ENCODE measurements at regions not wholly inside any gene's neighbourhood (a gene's known extent, or its start where the extent isn't known, plus 50 kb on each side); places are given as distances from the start of the nearest gene placed in this dataset.

DNA sequence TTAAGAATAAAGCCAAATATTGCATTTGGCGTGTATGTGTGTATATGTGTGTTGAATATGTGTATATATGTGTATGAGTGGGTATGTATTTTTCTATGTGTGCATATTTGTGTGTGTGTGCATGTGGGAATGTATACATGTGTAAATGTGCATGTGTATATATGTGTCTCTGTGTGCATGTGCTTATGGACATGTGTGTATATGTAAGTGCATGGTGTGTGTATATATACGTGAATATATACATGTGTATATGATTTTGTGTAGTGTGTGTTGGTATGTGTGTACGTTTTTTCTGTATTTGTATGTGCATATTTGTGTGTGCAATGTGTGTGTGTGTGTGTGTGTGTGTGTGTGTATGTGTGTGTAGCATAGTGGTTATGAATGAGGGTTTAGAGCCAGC lies 1021.0 kb downstream of the AACS start:
- H3K36me3 ChIP-seq (ENCODE audit: control insufficient read depth in 2 of 2, insufficient read depth in 2 of 2, low read length in 2 of 2): no peaks in the 10 kb centered on the region
- H3K9ac ChIP-seq (ENCODE audit: low read depth in 1 of 2, low read length in 2 of 2): no peak overlapping the region
- no peaks in the 10 kb centered on the region for H3K27me3 ChIP-seq (ENCODE audit: control insufficient read depth in 2 of 2, insufficient read depth in 2 of 2, low read length in 2 of 2)
- H3K9me3 ChIP-seq (ENCODE audit: control insufficient read depth in 2 of 2, low read length in 2 of 2): no peaks in the 10 kb centered on the region
- H3K27ac ChIP-seq (ENCODE audit: low read depth in 2 of 2, low read length in 2 of 2): no peak overlapping the region
- no peaks in the 10 kb centered on the region for H3K4me1 ChIP-seq (ENCODE audit: control insufficient read depth in 2 of 2, insufficient read depth in 2 of 2, low read length in 2 of 2)
- no peak overlapping the region for H3K4me3 ChIP-seq (ENCODE audit: low read length in 2 of 2)

DNA sequence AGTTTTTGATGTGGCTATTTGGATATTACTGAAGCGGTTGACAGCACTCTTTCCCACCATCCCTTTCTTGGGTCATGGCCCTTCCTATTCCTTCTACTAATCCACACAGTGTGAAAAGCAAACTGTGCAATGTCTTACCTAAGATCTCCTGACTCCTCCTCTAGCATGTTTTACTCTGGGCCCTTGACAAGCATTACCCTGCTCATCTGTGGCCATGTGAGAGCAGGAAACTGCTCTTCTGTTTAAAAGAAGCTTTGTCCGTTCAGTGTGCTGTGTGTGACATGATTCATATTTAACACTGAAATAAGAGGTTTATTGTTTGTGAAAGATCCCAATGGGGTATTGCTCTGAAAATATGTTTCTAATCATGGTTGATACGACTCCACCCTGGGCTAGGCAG lies 1022.5 kb downstream of the AACS start:
- no peaks in the 10 kb centered on the region for H3K9me3 ChIP-seq (ENCODE audit: control insufficient read depth in 2 of 2, low read length in 2 of 2)
- no peak overlapping the region for H3K4me3 ChIP-seq (ENCODE audit: low read length in 2 of 2)
- H3K27me3 ChIP-seq (ENCODE audit: control insufficient read depth in 2 of 2, insufficient read depth in 2 of 2, low read length in 2 of 2): no peaks in the 10 kb centered on the region
- H3K27ac ChIP-seq (ENCODE audit: low read depth in 2 of 2, low read length in 2 of 2): no peak overlapping the region
- H3K9ac ChIP-seq (ENCODE audit: low read depth in 1 of 2, low read length in 2 of 2): no peak overlapping the region
- H3K36me3 ChIP-seq (ENCODE audit: control insufficient read depth in 2 of 2, insufficient read depth in 2 of 2, low read length in 2 of 2): no peaks in the 10 kb centered on the region
- H3K4me1 ChIP-seq (ENCODE audit: control insufficient read depth in 2 of 2, insufficient read depth in 2 of 2, low read length in 2 of 2): no peaks in the 10 kb centered on the region

DNA sequence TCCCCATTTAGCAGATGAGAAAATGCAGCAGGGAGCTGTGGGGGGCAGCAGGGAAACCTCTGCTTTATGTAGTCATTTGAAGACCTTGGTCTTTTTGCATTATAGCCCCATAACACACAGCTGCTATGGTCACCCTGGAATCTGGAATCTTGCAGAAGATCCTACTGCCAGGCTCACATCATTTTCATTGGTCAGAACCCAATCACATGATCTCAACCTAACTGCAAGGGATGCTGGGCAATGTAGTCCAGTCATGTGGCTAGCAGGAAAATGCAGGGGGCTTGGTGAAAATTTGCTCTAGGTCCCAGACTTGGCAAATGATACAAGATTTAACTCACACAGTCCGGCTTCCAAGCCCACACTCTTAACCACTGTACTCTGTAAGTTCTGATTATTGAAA lies 1028.7 kb downstream of the AACS start:
- Histone ChIP-seq H3K9me3 (ENCODE audit: control insufficient read depth in 2 of 2, low read length in 2 of 2) (peaks cover 0 to under 1% of the 10 kb centered on the region in 2 donors), H3K36me3 (ENCODE audit: control insufficient read depth in 2 of 2, insufficient read depth in 2 of 2, low read length in 2 of 2) (no peaks in the 10 kb centered on the region), H3K27ac (ENCODE audit: low read depth in 2 of 2, low read length in 2 of 2) (no peak overlapping the region), H3K9ac (ENCODE audit: low read depth in 1 of 2, low read length in 2 of 2) (no peak overlapping the region), H3K4me3 (ENCODE audit: low read length in 2 of 2) (no peak overlapping the region), H3K4me1 (ENCODE audit: control insufficient read depth in 2 of 2, insufficient read depth in 2 of 2, low read length in 2 of 2) (no peaks in the 10 kb centered on the region), H3K27me3 (ENCODE audit: control insufficient read depth in 2 of 2, insufficient read depth in 2 of 2, low read length in 2 of 2) (no peaks in the 10 kb centered on the region)

DNA sequence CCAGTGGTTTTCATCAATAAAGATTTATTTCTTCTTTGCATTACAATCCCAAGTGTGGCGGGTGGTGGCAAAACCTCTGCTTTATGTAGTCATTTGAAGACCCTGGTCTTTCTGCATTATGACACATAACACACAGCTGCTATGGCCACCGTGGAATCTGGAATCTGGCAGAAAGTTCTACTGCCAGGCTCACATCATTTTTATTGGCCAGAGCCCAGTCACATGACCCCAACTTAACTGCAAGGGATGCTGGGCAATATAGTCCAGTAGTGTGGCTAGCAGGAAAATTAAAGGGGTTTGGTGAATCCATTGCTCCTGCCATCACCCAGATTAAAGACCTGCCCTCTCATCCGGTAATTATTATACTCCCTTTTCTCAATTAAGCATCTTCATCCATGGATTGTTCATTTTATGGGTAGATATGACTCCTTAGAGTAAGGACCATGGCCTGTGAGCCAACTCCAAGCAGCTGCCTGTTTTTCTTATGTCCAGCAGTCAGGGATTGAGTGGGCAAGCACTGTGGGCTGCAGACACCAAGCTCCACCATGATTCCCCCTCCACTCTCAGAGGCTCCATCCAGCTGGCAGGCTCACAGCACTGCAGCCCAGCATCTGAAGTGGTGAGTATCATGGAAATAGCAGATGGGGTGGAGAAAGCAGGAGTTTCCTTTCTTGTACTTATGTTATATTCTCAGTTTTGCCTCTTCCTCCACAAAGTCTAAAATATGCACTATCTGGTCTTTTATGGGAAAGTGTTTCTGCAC lies 1030.7 kb downstream of the AACS start:
- Histone ChIP-seq H3K4me3 (ENCODE audit: low read length in 2 of 2) (no peak overlapping the region), H3K36me3 (ENCODE audit: control insufficient read depth in 2 of 2, insufficient read depth in 2 of 2, low read length in 2 of 2) (no peaks in the 10 kb centered on the region), H3K9me3 (ENCODE audit: control insufficient read depth in 2 of 2, low read length in 2 of 2) (peaks cover 0 to 3% of the 10 kb centered on the region in 2 donors), H3K27me3 (ENCODE audit: control insufficient read depth in 2 of 2, insufficient read depth in 2 of 2, low read length in 2 of 2) (no peaks in the 10 kb centered on the region), H3K9ac (ENCODE audit: low read depth in 1 of 2, low read length in 2 of 2) (no peak overlapping the region), H3K27ac (ENCODE audit: low read depth in 2 of 2, low read length in 2 of 2) (no peak overlapping the region), H3K4me1 (ENCODE audit: control insufficient read depth in 2 of 2, insufficient read depth in 2 of 2, low read length in 2 of 2) (no peaks in the 10 kb centered on the region)

DNA sequence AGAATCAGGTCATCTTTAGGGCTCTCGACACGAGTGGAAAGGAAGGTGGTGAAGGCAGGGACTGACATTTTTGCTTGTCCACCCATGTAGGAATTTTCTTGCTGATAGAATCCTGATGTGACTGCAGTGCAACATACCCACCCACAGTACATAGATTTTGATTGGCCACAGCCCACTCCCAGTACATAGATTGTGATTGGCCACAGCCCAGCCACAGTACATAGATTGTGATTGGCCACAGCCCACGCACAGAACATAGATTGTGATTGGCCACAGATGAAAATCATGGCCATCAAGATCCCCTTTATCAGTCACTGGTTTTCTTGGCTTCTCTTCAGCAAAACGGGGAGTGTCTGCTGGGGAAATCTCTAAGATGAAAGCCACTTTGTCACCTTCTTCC lies 1041.5 kb downstream of the AACS start:
- no peaks in the 10 kb centered on the region for H3K27me3 ChIP-seq (ENCODE audit: control insufficient read depth in 2 of 2, insufficient read depth in 2 of 2, low read length in 2 of 2)
- H3K4me1 ChIP-seq (ENCODE audit: control insufficient read depth in 2 of 2, insufficient read depth in 2 of 2, low read length in 2 of 2): no peaks in the 10 kb centered on the region
- H3K27ac ChIP-seq (ENCODE audit: low read depth in 2 of 2, low read length in 2 of 2): no peak overlapping the region
- H3K9ac ChIP-seq (ENCODE audit: low read depth in 1 of 2, low read length in 2 of 2): no peak overlapping the region
- H3K9me3 ChIP-seq (ENCODE audit: control insufficient read depth in 2 of 2, low read length in 2 of 2): no peaks in the 10 kb centered on the region
- no peak overlapping the region for H3K4me3 ChIP-seq (ENCODE audit: low read length in 2 of 2)
- no peaks in the 10 kb centered on the region for H3K36me3 ChIP-seq (ENCODE audit: control insufficient read depth in 2 of 2, insufficient read depth in 2 of 2, low read length in 2 of 2)

DNA sequence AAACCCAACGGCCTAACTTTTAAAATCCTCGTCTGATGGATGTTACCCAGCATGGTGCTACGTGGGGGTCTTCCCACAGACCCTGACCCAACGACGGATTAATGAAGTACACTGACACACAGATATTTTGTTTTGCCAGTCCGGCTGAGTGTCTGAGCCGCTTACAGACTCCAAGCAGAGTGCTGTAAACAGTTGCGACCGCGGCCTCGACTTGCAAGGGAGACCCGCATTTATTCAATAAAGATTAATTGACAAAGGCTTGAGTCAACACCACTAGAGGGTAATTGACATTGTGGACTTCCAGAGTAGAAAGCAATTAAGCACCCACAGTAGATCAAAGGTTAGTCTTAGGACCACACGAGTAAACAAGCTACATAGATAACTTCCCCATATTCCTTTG lies 1042.4 kb downstream of the AACS start:
- no peaks in the 10 kb centered on the region for H3K9me3 ChIP-seq (ENCODE audit: control insufficient read depth in 2 of 2, low read length in 2 of 2)
- no peak overlapping the region for H3K4me3 ChIP-seq (ENCODE audit: low read length in 2 of 2)
- H3K27me3 ChIP-seq (ENCODE audit: control insufficient read depth in 2 of 2, insufficient read depth in 2 of 2, low read length in 2 of 2): no peaks in the 10 kb centered on the region
- H3K4me1 ChIP-seq (ENCODE audit: control insufficient read depth in 2 of 2, insufficient read depth in 2 of 2, low read length in 2 of 2): no peaks in the 10 kb centered on the region
- H3K36me3 ChIP-seq (ENCODE audit: control insufficient read depth in 2 of 2, insufficient read depth in 2 of 2, low read length in 2 of 2): no peaks in the 10 kb centered on the region
- no peak overlapping the region for H3K27ac ChIP-seq (ENCODE audit: low read depth in 2 of 2, low read length in 2 of 2)
- no peak overlapping the region for H3K9ac ChIP-seq (ENCODE audit: low read depth in 1 of 2, low read length in 2 of 2)

DNA sequence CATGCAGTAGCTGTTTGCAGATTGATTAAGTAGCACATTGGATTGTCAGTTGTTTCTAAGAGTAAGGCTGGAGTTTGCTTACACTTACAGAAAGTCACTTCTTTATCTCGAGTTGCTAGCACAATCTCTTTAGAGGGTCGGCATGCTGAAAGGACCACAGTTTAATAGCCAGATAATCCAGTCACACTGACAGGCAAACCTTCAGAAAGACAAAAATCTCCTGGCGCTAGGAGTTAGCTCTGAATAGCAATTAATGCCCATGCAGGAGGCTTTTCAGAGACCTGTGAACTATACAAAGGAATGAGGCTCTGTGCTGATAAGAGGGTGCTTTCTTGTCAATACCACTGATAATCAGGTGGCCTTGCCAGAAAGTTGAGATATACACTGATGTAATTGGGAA lies 1043.0 kb downstream of the AACS start:
- Histone ChIP-seq H3K9me3 (ENCODE audit: control insufficient read depth in 2 of 2, low read length in 2 of 2) (no peaks in the 10 kb centered on the region), H3K9ac (ENCODE audit: low read depth in 1 of 2, low read length in 2 of 2) (no peak overlapping the region), H3K27me3 (ENCODE audit: control insufficient read depth in 2 of 2, insufficient read depth in 2 of 2, low read length in 2 of 2) (no peaks in the 10 kb centered on the region)

DNA sequence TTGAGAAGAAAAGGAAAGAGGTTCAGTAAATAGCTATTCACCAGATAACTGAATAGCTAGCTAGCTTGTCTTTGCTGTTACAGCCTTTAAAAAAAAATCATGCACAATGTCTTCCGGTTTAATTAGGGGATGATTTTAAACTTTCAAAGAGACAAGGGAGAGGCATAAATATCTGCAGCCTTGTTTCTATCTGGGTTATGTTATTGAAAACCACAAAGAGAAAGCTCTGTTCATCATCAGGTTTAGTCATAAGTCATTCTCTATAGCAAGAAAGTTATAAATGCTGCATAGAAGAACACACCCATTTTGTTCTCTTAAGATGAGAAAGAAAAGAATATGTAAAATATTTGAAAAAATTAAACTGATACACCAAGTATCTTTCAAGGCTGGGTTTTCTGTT lies 1046.9 kb downstream of the AACS start:
- Histone ChIP-seq H3K4me1 (ENCODE audit: control insufficient read depth in 2 of 2, insufficient read depth in 2 of 2, low read length in 2 of 2) (no peaks in the 10 kb centered on the region), H3K36me3 (ENCODE audit: control insufficient read depth in 2 of 2, insufficient read depth in 2 of 2, low read length in 2 of 2) (no peaks in the 10 kb centered on the region), H3K4me3 (ENCODE audit: low read length in 2 of 2) (no peak overlapping the region), H3K9me3 (ENCODE audit: control insufficient read depth in 2 of 2, low read length in 2 of 2) (peaks cover 0 to 3% of the 10 kb centered on the region in 2 donors), H3K9ac (ENCODE audit: low read depth in 1 of 2, low read length in 2 of 2) (no peak overlapping the region), H3K27me3 (ENCODE audit: control insufficient read depth in 2 of 2, insufficient read depth in 2 of 2, low read length in 2 of 2) (no peaks in the 10 kb centered on the region), H3K27ac (ENCODE audit: low read depth in 2 of 2, low read length in 2 of 2) (no peak overlapping the region)

More for the DNA sequence above, 1043.0 kb downstream of the AACS start:
- Histone ChIP-seq H3K4me1 (ENCODE audit: control insufficient read depth in 2 of 2, insufficient read depth in 2 of 2, low read length in 2 of 2) (no peaks in the 10 kb centered on the region), H3K27ac (ENCODE audit: low read depth in 2 of 2, low read length in 2 of 2) (no peak overlapping the region), H3K4me3 (ENCODE audit: low read length in 2 of 2) (no peak overlapping the region), H3K36me3 (ENCODE audit: control insufficient read depth in 2 of 2, insufficient read depth in 2 of 2, low read length in 2 of 2) (no peaks in the 10 kb centered on the region)

DNA sequence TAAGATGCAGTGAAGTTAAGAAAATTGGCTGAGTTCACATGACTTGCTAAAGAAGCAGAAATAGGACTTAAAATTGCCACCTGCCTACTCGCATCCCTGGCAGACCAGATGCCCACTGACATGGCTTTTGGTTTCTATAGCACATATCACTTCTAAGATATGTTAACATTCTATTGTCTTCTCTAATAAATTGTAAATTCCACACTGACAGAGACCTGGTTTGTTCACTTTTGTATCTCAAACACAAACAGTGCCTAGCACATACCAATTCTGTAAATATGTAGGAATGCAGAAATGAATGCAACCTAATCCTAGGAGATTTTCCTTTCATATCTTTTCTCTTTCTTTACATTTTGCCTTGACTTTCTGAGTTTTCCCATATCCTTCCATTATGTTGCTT lies 1047.6 kb downstream of the AACS start:
- Histone ChIP-seq H3K27ac (ENCODE audit: low read depth in 2 of 2, low read length in 2 of 2) (no peak overlapping the region), H3K9ac (ENCODE audit: low read depth in 1 of 2, low read length in 2 of 2) (no peak overlapping the region), H3K4me1 (ENCODE audit: control insufficient read depth in 2 of 2, insufficient read depth in 2 of 2, low read length in 2 of 2) (no peaks in the 10 kb centered on the region), H3K4me3 (ENCODE audit: low read length in 2 of 2) (no peak overlapping the region), H3K27me3 (ENCODE audit: control insufficient read depth in 2 of 2, insufficient read depth in 2 of 2, low read length in 2 of 2) (no peaks in the 10 kb centered on the region), H3K9me3 (ENCODE audit: control insufficient read depth in 2 of 2, low read length in 2 of 2) (peaks cover 0 to 3% of the 10 kb centered on the region in 2 donors), H3K36me3 (ENCODE audit: control insufficient read depth in 2 of 2, insufficient read depth in 2 of 2, low read length in 2 of 2) (no peaks in the 10 kb centered on the region)

DNA sequence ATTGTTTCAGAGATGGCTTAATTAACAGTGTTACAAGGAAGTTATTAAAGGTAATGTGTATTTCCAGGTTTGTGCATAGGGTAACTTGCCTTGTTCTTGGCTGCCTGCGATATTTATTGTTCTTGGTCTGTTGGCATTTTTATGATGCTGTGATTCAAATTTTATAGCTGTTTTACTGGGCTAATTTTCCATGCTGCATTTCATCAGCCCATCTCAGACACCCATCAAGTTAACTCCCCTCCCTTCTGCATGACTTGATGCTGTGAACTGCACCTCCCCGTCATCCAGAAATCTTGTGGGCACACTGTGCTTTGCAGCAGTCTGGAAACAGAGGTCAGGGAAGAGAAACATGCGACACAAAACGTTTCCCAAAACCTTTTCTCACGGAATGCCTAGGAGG lies 1049.2 kb downstream of the AACS start:
- no peaks in the 10 kb centered on the region for H3K27me3 ChIP-seq (ENCODE audit: control insufficient read depth in 2 of 2, insufficient read depth in 2 of 2, low read length in 2 of 2)
- peaks cover 0 to 3% of the 10 kb centered on the region in 2 donors for H3K9me3 ChIP-seq (ENCODE audit: control insufficient read depth in 2 of 2, low read length in 2 of 2)
- H3K9ac ChIP-seq (ENCODE audit: low read depth in 1 of 2, low read length in 2 of 2): no peak overlapping the region
- H3K27ac ChIP-seq (ENCODE audit: low read depth in 2 of 2, low read length in 2 of 2): no peak overlapping the region
- no peak overlapping the region for H3K4me3 ChIP-seq (ENCODE audit: low read length in 2 of 2)
- no peaks in the 10 kb centered on the region for H3K36me3 ChIP-seq (ENCODE audit: control insufficient read depth in 2 of 2, insufficient read depth in 2 of 2, low read length in 2 of 2)
- no peaks in the 10 kb centered on the region for H3K4me1 ChIP-seq (ENCODE audit: control insufficient read depth in 2 of 2, insufficient read depth in 2 of 2, low read length in 2 of 2)
